Mucosa of rectum (tissue), 2 donors: ENCODE measurements at regions not wholly inside any gene's neighbourhood (a gene's known extent, or its start where the extent isn't known, plus 50 kb on each side); places are given as distances from the start of the nearest gene placed in this dataset.

Experiments used
- H3K27ac ChIP-seq, 2 donors: one replicate each; pipeline ENCODE4 v1.7.0; 2013; ENCODE audit warnings: inconsistent platforms in 2 of 2, low read depth in 2 of 2, low read length in 2 of 2
- H3K27me3 ChIP-seq, 2 donors: one replicate each; pipeline ENCODE4 v1.7.0; 2013; ENCODE audit warnings: low read length in 2 of 2; ENCODE audit not compliant: control insufficient read depth in 2 of 2, insufficient read depth in 2 of 2
- H3K36me3 ChIP-seq, 2 donors: one replicate each; pipeline ENCODE4 v1.7.0; 2013; ENCODE audit warnings: low read length in 2 of 2; ENCODE audit not compliant: control insufficient read depth in 2 of 2, insufficient read depth in 2 of 2
- H3K4me1 ChIP-seq, 2 donors: one replicate each; pipeline ENCODE4 v1.7.0; 2013; ENCODE audit warnings: low read length in 2 of 2, mild to moderate bottlenecking in 1 of 2; ENCODE audit not compliant: control insufficient read depth in 2 of 2, insufficient read depth in 2 of 2
- H3K4me3 ChIP-seq, 2 donors: one replicate each; pipeline ENCODE4 v1.7.0; 2013; ENCODE audit warnings: low read length in 2 of 2
- H3K9ac ChIP-seq, 2 donors: one replicate each; pipeline ENCODE4 v1.7.0; 2013; ENCODE audit warnings: low read length in 2 of 2, low read depth in 1 of 2, mild to moderate bottlenecking in 1 of 2
- H3K9me3 ChIP-seq, 2 donors: one replicate each; pipeline ENCODE4 v1.7.0; 2013; ENCODE audit warnings: low read length in 2 of 2; ENCODE audit not compliant: control insufficient read depth in 2 of 2
- donor health status: healthy.
- donor health status: Normal muscosa, but diverticular disease.

- Histone ChIP-seq H3K27me3 (no peaks in the 10 kb centered on the region), H3K4me1 (no peaks in the 10 kb centered on the region), H3K27ac (no peak overlapping the region), H3K36me3 (no peaks in the 10 kb centered on the region), H3K9ac (no peak overlapping the region), H3K9me3 (no peaks in the 10 kb centered on the region), H3K4me3 (no peak overlapping the region)
Measured at GRCh38 chr13:84290386-84290785, 408.1 kb upstream of the SLITRK1 start.

- H3K9ac ChIP-seq = no peak overlapping the region
- H3K4me1 ChIP-seq = no peaks in the 10 kb centered on the region
- no peak overlapping the region for H3K27ac ChIP-seq
- no peaks in the 10 kb centered on the region for H3K9me3 ChIP-seq
- H3K36me3 ChIP-seq = no peaks in the 10 kb centered on the region
- no peaks in the 10 kb centered on the region for H3K27me3 ChIP-seq
- H3K4me3 ChIP-seq = no peak overlapping the region
Measured at GRCh38 chr13:84279166-84279565, 396.9 kb upstream of the SLITRK1 start.

GRCh38 chr13:84272877-84273562 lies 390.7 kb upstream of the SLITRK1 start:
- Histone ChIP-seq H3K9me3 (no peaks in the 10 kb centered on the region), H3K4me3 (no peak overlapping the region), H3K27ac (no peak overlapping the region), H3K9ac (no peak overlapping the region), H3K36me3 (no peaks in the 10 kb centered on the region), H3K27me3 (no peaks in the 10 kb centered on the region), H3K4me1 (no peaks in the 10 kb centered on the region)

- Histone ChIP-seq H3K4me1 (no peaks in the 10 kb centered on the region), H3K27ac (no peak overlapping the region), H3K9me3 (peaks cover 0 to 4% of the 10 kb centered on the region in 2 donors), H3K4me3 (no peak overlapping the region), H3K27me3 (no peaks in the 10 kb centered on the region), H3K36me3 (no peaks in the 10 kb centered on the region), H3K9ac (no peak overlapping the region)
Measured at GRCh38 chr13:84265257-84265764, 383.0 kb upstream of the SLITRK1 start.

- H3K27ac ChIP-seq = no peak overlapping the region
- H3K27me3 ChIP-seq = no peaks in the 10 kb centered on the region
- peaks cover 0 to 4% of the 10 kb centered on the region in 2 donors for H3K9me3 ChIP-seq
- H3K36me3 ChIP-seq = no peaks in the 10 kb centered on the region
- no peak overlapping the region for H3K9ac ChIP-seq
- no peaks in the 10 kb centered on the region for H3K4me1 ChIP-seq
- no peak overlapping the region for H3K4me3 ChIP-seq
Measured at GRCh38 chr13:84263354-84264069, 381.2 kb upstream of the SLITRK1 start.

- Histone ChIP-seq H3K9me3 (no peaks in the 10 kb centered on the region), H3K4me1 (no peaks in the 10 kb centered on the region), H3K9ac (no peak overlapping the region), H3K4me3 (no peak overlapping the region), H3K36me3 (no peaks in the 10 kb centered on the region), H3K27ac (no peak overlapping the region), H3K27me3 (no peaks in the 10 kb centered on the region)
Measured at GRCh38 chr13:84255226-84255797, 373.0 kb upstream of the SLITRK1 start.

GRCh38 chr13:84249463-84249862 lies 367.2 kb upstream of the SLITRK1 start:
- no peaks in the 10 kb centered on the region for H3K27me3 ChIP-seq
- no peak overlapping the region for H3K27ac ChIP-seq
- no peaks in the 10 kb centered on the region for H3K4me1 ChIP-seq
- no peaks in the 10 kb centered on the region for H3K36me3 ChIP-seq
- H3K9ac ChIP-seq = no peak overlapping the region
- no peak overlapping the region for H3K4me3 ChIP-seq
- H3K9me3 ChIP-seq = no peaks in the 10 kb centered on the region

GRCh38 chr13:84243340-84243739 lies 361.1 kb upstream of the SLITRK1 start:
- Histone ChIP-seq H3K4me3 (no peak overlapping the region), H3K36me3 (no peaks in the 10 kb centered on the region), H3K9me3 (no peaks in the 10 kb centered on the region), H3K27ac (no peak overlapping the region), H3K27me3 (no peaks in the 10 kb centered on the region), H3K9ac (no peak overlapping the region), H3K4me1 (no peaks in the 10 kb centered on the region)

- Histone ChIP-seq H3K9ac (no peak overlapping the region), H3K9me3 (no peaks in the 10 kb centered on the region), H3K4me1 (no peaks in the 10 kb centered on the region), H3K27me3 (no peaks in the 10 kb centered on the region), H3K4me3 (no peak overlapping the region), H3K27ac (no peak overlapping the region), H3K36me3 (no peaks in the 10 kb centered on the region)
Measured at GRCh38 chr13:84239032-84239431, 356.8 kb upstream of the SLITRK1 start.

GRCh38 chr13:84238381-84238780 lies 356.1 kb upstream of the SLITRK1 start:
- Histone ChIP-seq H3K9me3 (no peaks in the 10 kb centered on the region), H3K27ac (no peak overlapping the region), H3K27me3 (no peaks in the 10 kb centered on the region), H3K4me3 (no peak overlapping the region), H3K4me1 (no peaks in the 10 kb centered on the region), H3K9ac (no peak overlapping the region), H3K36me3 (no peaks in the 10 kb centered on the region)
